KOPT-K1 (cell line): ENCODE measurements at regions not wholly inside any gene's neighbourhood (a gene's known extent, or its start where the extent isn't known, plus 50 kb on each side); places are given as distances from the start of the nearest gene placed in this dataset.

ENCODE experiments used
- H3K27ac ChIP-seq: fragments of 200-600 bp; sonication (generic); 2 replicates; pipeline ENCODE4 v1.5.1; 2016; ENCODE audit warnings: antibody characterized with exemption, mild to moderate bottlenecking, low read depth, low read length; ENCODE audit not compliant: poor library complexity, severe bottlenecking
- H3K36me3 ChIP-seq: fragments of 200-600 bp; sonication (generic); 2 replicates; pipeline ENCODE4 v1.5.1; 2017; ENCODE audit warnings: antibody characterized with exemption, mild to moderate bottlenecking, low read length, moderate library complexity; ENCODE audit not compliant: insufficient read depth
- H3K9me3 ChIP-seq: fragments of 200-600 bp; sonication (generic); 2 replicates; pipeline ENCODE4 v1.5.1; 2017; ENCODE audit warnings: antibody characterized with exemption, low read length, mild to moderate bottlenecking; ENCODE audit not compliant: insufficient read depth, poor library complexity, severe bottlenecking

DNA sequence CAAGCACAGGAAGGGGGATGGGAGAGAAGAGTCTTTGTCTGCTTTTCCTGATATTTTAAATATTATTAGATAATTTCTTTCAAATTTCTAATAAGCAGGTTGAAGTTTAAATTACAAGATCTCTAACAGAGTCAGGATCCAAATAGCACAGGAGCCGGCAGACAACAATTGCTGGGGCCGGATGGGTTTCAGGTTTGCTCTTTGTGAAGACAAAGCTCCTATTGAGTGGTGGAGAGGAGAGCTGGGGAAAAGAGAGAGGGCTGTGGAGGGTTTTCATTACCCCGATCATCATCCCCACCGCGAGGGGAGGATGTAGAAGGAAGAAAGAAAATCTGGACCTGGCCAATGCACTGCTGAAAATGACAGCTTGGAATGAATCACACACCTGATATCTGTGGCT is 197.3 kb downstream of the SOX9 start:
- H3K27ac ChIP-seq: no peak overlapping the region

DNA sequence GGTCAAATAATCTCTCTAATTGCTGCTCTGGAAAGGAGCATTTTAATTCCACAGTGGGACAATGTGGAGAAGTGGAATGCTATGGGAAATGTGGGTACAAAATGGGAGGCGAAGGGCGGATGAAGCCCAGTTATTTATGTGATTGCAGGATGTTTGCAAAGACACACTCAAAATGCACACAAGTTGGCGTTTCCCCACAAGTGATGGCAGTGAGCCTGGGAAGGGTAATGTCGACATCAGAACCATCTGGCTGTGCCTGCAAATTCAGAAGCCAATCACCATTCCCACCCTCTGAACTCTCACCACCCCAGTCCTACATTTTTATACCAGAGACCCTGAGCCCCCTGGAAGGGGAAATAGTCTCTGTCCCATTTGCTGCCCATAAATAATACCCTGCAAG is 201.1 kb downstream of the SOX9 start:
- Histone ChIP-seq H3K9me3 (no peaks in the 10 kb centered on the region), H3K27ac (no peak overlapping the region), H3K36me3 (no peaks in the 10 kb centered on the region)

More for the DNA sequence above, 197.3 kb downstream of the SOX9 start:
- H3K36me3 ChIP-seq: no peaks in the 10 kb centered on the region
- H3K9me3 ChIP-seq: no peaks in the 10 kb centered on the region

DNA sequence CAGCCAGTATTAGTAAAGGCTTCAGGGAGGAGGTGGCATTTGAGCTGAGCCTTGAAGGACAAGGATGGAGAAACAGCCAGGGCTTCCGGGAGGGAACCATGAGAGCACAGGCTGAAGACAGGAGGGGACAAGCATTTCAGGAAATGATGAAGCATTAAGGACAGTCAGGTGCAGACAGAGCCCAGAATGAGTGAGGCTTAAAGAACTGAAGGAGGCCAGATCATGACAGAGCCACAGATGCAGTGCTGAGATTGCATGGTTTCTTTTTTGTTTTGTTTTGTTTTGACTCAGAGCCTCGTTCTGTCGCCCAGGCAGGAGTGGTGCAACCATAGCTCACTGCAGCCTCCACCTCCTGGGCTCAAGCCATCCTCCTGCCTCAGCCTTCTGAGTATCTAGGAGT is 211.5 kb downstream of the SOX9 start:
- Histone ChIP-seq H3K36me3 (no peaks in the 10 kb centered on the region), H3K9me3 (no peaks in the 10 kb centered on the region), H3K27ac (no peak overlapping the region)

DNA sequence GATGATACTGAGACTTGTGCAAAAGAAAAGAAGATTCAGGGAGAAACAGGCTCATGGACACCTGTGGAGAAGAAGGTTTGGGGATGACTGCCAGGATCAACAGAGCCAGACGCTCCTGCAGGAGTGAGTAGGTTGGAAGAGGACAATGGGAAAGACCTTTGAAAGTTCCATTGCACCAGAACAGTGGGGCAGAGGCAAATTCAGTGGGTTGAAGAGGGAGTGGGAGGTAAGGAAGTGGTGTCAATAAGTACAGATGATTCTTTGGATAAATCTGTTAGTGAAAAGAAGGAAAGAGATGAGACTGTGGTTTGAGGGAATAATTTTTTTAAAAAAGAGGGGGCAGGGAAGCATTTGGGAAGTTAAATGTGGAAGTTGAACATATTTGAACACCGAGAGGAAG is 212.8 kb downstream of the SOX9 start:
- Histone ChIP-seq H3K9me3 (no peaks in the 10 kb centered on the region), H3K36me3 (no peaks in the 10 kb centered on the region)

DNA sequence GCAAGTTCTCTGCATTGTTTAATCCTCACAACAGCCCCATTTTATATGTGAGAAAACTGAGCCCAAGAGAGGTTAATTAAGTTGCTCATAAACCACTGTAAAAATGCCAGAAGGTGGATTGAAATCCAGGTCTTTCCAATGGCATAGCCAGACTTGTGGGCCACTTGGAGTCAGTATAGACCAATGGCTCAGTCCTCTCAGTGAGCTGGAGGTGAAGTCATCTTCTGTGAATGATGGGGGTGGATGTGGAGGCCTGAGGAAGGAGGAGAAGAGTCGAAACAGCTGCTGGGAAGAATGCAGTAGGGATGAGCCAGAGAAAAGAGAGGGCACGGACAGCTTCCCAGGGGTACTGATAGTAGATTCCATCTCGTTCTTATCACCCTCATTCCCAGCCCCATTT is 213.4 kb downstream of the SOX9 start:
- H3K36me3 ChIP-seq: no peaks in the 10 kb centered on the region
- no peaks in the 10 kb centered on the region for H3K9me3 ChIP-seq
- H3K27ac ChIP-seq: no peak overlapping the region

More for the DNA sequence above, 212.8 kb downstream of the SOX9 start:
- no peak overlapping the region for H3K27ac ChIP-seq

DNA sequence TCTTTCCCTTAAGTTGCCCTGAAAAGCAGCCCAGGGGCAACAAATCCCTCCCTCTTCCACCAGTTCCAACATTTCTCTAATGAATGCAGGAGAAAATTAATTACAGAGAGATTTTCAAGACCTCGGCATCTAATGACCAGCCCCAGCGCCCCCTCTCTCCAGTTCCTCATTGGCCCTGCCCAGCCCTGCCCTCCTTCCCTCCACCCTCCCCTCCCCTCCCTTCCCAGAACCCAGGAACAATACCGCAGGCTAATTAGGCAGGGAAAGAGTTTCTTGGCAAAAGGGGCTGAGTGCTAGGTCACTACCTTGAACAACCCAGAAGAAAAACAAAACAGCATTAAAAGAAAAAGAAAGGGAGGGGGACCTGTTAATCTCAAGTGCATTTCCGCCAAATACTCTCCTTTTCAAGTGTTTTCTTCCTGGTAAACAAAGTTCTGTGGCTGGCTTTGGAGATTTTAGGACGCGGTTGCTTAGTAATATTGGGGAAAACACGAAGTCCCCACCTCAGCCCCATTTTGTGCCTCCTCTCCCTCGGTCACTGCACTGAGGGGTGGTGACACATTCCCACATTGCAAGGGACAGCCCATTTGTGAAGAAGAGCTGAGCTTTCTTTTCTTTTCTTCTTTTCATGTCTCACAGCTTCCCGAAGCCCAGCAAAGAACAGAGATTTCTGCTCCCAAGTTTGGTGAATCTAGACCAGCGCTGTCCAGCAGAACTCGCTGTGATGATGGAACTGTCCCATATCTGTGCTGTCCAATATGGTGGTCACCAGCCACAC is 215.4 kb downstream of the SOX9 start:
- no peaks in the 10 kb centered on the region for H3K36me3 ChIP-seq
- no peak overlapping the region for H3K27ac ChIP-seq
- no peaks in the 10 kb centered on the region for H3K9me3 ChIP-seq

DNA sequence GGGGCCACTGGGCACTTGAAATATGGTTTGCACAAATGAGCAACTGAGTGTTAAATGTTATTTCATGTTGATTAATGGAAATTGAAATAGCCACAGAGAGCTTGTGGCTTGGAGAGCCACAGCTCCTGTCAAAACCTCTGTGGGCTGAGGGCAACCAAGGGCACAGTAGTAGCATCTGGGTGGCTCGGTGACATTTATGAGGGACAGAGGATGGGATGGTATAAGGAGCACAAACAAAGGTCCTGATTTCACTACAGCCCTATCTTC is 215.9 kb downstream of the SOX9 start:
- Histone ChIP-seq H3K9me3 (no peaks in the 10 kb centered on the region), H3K36me3 (no peaks in the 10 kb centered on the region), H3K27ac (no peak overlapping the region)

DNA sequence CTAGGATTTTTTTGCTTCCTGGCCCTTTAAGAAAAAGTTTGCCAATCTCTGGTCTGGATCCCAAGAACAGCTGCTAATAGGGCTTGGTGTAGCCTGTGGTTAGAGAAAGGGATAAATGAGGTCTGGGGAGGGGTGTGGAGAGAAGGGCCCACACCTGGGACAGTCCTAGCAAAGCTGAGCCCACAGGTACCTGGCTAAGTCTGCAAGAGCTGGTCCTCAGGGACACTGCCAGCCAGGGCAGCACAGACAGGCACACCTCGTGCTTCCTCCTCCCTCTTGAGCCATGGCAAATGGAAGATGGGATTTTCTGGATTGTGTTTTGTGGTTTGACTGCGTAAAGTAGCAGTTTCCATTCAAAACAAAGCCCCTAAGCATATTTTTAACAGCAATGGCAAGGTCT is 217.5 kb downstream of the SOX9 start:
- Histone ChIP-seq H3K36me3 (no peaks in the 10 kb centered on the region), H3K27ac (no peak overlapping the region), H3K9me3 (no peaks in the 10 kb centered on the region)

DNA sequence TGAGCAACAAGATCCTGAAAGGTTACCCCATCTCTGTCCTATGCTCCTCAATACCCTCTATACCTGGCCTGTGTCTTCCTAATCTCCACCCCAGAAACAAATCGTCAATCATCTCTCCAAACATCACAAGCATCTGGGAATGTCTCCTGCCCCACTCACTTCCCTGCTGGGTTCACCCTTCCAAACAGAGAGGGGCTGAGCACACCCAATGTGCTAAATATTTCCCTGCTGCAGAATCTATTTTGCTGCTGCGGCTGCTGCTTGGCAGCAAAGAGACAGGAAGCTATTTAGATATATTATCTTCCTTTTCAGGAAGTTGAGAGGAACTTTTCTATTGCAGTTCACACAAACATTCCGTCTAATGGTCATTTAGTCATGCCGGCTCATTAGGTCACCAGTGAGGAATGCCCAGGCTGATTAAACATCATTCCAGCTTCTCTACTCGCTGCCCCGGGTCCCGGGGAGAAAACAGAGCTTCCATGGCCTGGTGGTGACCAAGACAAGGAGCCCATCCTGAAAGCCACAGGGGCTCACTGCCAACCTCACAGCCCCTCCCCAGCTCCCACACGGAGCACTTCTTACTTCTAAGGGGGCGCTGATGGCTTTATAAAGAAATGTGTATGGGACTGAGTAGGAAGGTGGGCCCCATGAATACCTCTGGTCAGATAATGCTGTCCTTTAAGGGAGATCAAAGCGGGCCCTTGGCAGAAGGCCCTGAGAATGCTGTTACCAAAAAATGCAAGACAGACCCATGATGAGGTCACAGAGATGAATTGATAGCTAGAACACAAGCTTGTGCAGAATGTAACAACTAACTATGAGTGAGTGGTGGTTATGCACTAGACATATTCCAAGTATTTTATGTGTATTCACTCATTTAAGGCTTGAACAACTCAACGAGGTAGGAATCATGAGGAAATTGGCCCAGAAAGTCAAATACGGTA is 218.3 kb downstream of the SOX9 start:
- no peaks in the 10 kb centered on the region for H3K9me3 ChIP-seq
- no peaks in the 10 kb centered on the region for H3K36me3 ChIP-seq
- no peak overlapping the region for H3K27ac ChIP-seq

DNA sequence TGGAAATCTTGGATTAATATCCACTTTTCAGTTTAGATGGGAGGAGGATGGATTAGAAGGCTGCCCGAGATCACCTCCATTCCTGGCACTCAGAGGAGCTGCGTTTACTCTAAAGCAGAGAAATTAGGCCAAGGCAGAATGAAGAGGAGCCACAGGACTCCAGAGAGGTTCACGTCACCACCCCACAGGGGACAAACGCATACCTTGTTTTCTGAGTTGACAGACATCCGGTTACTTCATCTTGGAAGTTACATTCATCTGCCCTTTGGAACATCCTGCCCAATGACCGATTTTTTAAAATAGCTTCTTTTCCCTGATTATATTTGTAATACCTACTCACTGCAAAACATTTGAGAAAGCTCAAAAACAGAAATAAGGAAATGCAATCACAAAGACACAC is 220.0 kb downstream of the SOX9 start:
- no peak overlapping the region for H3K27ac ChIP-seq
- H3K36me3 ChIP-seq: no peaks in the 10 kb centered on the region
- H3K9me3 ChIP-seq: no peaks in the 10 kb centered on the region

DNA sequence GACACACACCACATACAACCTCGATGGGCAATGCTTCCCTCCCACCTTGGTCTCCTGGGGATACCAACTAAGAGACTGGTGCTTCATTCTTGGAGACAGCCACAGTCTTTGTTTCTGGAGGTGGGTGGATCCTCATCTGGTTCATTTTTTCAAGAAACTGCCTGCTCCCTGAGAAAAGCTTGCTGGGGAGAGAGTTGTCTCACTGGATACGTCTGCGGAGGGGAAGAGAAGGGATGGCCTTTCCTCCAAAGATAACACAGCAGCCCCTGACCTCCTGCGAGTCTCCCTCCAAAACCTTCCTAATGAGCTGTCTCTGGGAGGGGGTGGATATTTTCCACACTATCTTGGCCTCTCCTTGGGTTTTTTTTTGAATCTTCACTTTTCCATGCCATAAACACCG is 221.2 kb downstream of the SOX9 start:
- Histone ChIP-seq H3K27ac (no peak overlapping the region), H3K9me3 (no peaks in the 10 kb centered on the region), H3K36me3 (no peaks in the 10 kb centered on the region)

DNA sequence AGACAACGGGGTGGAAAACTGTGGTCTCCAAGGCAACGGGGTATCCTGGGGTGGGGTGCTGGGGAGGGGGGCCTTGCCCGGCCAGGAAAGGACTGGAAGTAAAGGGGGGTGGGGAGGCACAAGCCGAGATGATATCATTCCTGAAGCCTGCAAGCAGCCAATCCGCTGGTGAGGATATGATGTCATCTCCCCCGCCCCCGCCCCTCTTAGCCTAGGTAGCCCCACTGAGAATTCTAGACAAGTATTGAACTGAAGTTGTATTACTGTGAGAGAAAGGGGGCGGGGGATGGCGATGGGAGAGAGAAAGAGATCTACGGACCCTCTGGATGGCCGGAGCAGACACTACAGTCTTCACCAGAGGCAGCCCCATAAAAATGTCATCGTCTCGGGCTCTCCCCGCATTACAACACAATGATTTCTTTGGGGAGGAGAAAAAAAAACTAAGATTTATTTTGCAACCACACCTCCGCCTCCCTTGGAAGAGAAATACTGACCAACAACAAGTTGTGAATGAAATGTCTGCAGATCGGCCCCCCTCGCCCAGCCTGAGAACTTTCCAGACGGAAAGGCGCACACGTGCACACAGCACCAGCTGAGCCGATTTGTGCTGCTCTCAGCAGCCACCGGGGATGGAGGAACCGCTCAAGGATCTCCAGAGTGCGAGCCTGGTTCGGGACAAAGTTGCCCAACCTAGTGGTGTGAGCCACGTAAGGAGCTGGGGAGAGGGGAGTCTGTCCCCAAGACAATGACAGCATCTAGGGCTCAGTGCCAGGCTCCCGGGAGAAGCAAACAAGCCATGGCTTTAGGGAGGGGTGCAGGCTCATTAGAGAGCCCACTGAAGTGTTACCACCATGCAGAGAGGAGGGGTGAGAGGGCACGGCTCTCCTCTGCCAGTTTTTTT is 222.1 kb downstream of the SOX9 start:
- Histone ChIP-seq H3K27ac (no peak overlapping the region), H3K36me3 (no peaks in the 10 kb centered on the region), H3K9me3 (no peaks in the 10 kb centered on the region)

DNA sequence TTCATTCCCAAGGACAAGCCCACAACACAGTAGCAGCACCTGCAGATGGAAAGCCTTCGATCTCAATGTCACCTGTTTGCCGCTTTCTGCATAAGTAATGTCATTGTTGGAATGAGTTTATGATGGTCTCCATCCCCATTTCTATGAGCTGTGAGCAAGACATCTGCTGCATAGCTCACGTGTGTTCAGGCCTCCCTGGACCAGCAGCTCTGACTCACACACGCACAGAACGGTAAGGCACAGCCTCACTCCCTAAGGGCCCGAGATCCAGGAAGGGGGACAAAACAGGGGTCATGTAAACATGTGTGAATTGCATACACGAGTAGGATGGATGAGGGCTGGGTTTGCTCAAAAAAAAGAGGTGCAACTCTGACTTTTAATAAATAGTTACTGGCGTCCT is 223.1 kb downstream of the SOX9 start:
- H3K9me3 ChIP-seq: no peaks in the 10 kb centered on the region
- H3K27ac ChIP-seq: no peak overlapping the region
- H3K36me3 ChIP-seq: no peaks in the 10 kb centered on the region

DNA sequence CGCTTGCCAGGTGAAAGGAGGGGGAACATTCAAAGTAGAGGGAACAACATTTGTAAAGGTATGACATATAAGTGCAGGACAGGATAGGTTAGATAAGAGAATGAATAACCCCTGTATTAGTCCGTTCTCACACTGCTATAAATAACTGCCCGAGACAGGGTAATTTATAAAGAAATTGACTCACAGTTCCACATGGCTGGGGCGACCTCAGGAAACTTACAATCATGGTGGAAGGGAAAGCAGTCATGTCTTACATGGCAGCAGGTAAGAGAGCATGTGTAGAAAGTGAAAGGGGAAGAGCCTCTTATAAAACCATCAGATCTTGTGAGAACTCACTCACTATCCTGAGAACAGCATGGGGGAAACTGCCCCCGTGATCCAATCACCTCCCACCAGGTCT is 223.8 kb downstream of the SOX9 start:
- Histone ChIP-seq H3K36me3 (no peaks in the 10 kb centered on the region), H3K27ac (no peak overlapping the region), H3K9me3 (no peaks in the 10 kb centered on the region)

DNA sequence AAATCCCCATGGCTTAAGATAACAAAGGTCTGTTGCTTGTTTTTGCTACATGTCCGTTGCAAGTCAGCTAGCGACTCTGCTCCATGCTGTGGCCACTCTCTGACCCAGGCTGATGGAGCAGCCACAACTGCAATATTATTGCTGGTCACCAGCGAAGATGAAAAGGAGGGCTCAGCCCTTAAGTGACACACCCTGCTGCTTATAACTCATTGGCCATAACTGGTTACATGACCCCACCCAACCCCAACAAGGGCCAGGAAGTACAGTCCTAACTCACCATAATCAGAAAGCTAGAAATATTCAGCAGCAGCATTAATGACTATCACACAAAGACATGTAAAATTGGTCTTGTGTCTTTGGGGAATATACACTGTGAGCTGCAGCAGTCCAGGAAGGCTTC is 224.3 kb downstream of the SOX9 start:
- Histone ChIP-seq H3K9me3 (no peaks in the 10 kb centered on the region), H3K27ac (no peak overlapping the region), H3K36me3 (no peaks in the 10 kb centered on the region)
